Panc1 (cell line): ENCODE measurements at regions not wholly inside any gene's neighbourhood (a gene's known extent, or its start where the extent isn't known, plus 50 kb on each side); places are given as distances from the start of the nearest gene placed in this dataset.

Source experiments
- ATAC-seq: fragments of 200-7000 bp; cut with Tn5 transposase; 2 replicates; pipeline ENCODE4 v1.9.1; 2020; ENCODE audit warnings: mild to moderate bottlenecking, moderate library complexity
- BruUV-seq: library from RNA; stranded (reverse); fragments of 400-500 nt; replicated peaks from 2 replicates; lab custom pipeline; 2021; lab: Mats Ljungman, UMichigan
- CTCF ChIA-PET: fragments of 300-600 bp; sonication (Branson Sonifier 250); formaldehyde crosslinking; loops from one replicate; lab custom pipeline; 2022; ENCODE audit warnings: antibody characterized with exemption; lab: Charles Lee
- POLR2A ChIA-PET: fragments of 300-600 bp; sonication (Branson Sonifier 250); formaldehyde crosslinking; loops from one replicate; lab custom pipeline; 2022; ENCODE audit warnings: antibody characterized with exemption; lab: Charles Lee
- DNase-seq: peaks from one replicate; pipeline ENCODE4 v3.0.0-alpha.2; 2010; ENCODE audit warnings: low read depth, low spot score
- H3K27ac ChIP-seq: 2 replicates; pipeline ENCODE4 v1.5.1; 2011; ENCODE audit warnings: mild to moderate bottlenecking, low read length, inconsistent platforms
- H3K27me3 ChIP-seq: fragments of 200-500 bp; sonication (Bioruptor generic); 2 replicates; pipeline ENCODE4 v1.6.0; 2014; ENCODE audit warnings: low read length, inconsistent platforms; ENCODE audit not compliant: control insufficient read depth, insufficient read depth
- H3K36me3 ChIP-seq: fragments of 200-500 bp; sonication (Bioruptor generic); 2 replicates; pipeline ENCODE4 v1.5.1; 2014; ENCODE audit warnings: inconsistent platforms, mild to moderate bottlenecking, low read length, moderate library complexity; ENCODE audit not compliant: control insufficient read depth, insufficient read depth
- H3K4me1 ChIP-seq: 2 replicates; pipeline ENCODE4 v1.5.1; 2011; ENCODE audit warnings: inconsistent platforms, mild to moderate bottlenecking, low read length, moderate library complexity; ENCODE audit not compliant: control insufficient read depth, insufficient read depth
- H3K4me3 ChIP-seq, 2 experiments: 2 replicates each; pipeline ENCODE4 v1.5.1; 2011 to 2012; ENCODE audit warnings: low read depth in 2 of 2, low read length in 2 of 2, mild to moderate bottlenecking in 2 of 2, inconsistent platforms in 1 of 2, moderate library complexity in 1 of 2
- H3K9me3 ChIP-seq: fragments of 200-500 bp; sonication (Bioruptor generic); 2 replicates; pipeline ENCODE4 v1.5.1; 2014; ENCODE audit warnings: low read depth, mild to moderate bottlenecking, inconsistent platforms, low read length, moderate library complexity; ENCODE audit not compliant: control insufficient read depth, insufficient read depth
- POLR2AphosphoS5 ChIP-seq: IDR thresholded peaks from 2 replicates; pipeline ENCODE4 v1.6.1; 2012; ENCODE audit warnings: mild to moderate bottlenecking, low read depth, low read length, moderate library complexity
- SIN3A ChIP-seq: IDR thresholded peaks from 2 replicates; pipeline ENCODE4 v1.6.1; 2012; ENCODE audit warnings: low read depth, mild to moderate bottlenecking, low read length, moderate library complexity, borderline replicate concordance; ENCODE audit not compliant: insufficient read depth
- TCF7L2 ChIP-seq: IDR thresholded peaks from 2 replicates; pipeline ENCODE4 v1.6.1; 2011; ENCODE audit warnings: mild to moderate bottlenecking, low read depth, low read length, inconsistent platforms
- in situ Hi-C: cut with HindIII; loops from 2 replicates; pipeline ENCODE4 v1.10.0; 2016; ENCODE audit warnings: low sequenced_read_pairs, low pct_unique_long_range_greater_than_20kb
- intact Hi-C: fragments of 100-400 bp; cut with micrococcal nuclease; formaldehyde crosslinking; loops from one replicate; pipeline ENCODE4 v1.10.0; 2022; ENCODE audit not compliant: unreplicated experiment
- TF ChIP-seq, protein P1 (sequence below), 2 experiments: IDR thresholded peaks; 2 replicates each; pipeline ENCODE4 v1.6.1; 2011 to 2012; ENCODE audit warnings: low read depth in 2 of 2, control low read depth in 1 of 2, low read length in 1 of 2, mild to moderate bottlenecking in 1 of 2, moderate library complexity in 1 of 2; ENCODE audit not compliant: insufficient read depth in 1 of 2
- TF ChIP-seq, protein P2 (sequence below): fragments of 450-650 bp; IDR thresholded peaks from 2 replicates; pipeline ENCODE4 v1.5.1; 2017; ENCODE audit warnings: mild to moderate bottlenecking

DNA sequence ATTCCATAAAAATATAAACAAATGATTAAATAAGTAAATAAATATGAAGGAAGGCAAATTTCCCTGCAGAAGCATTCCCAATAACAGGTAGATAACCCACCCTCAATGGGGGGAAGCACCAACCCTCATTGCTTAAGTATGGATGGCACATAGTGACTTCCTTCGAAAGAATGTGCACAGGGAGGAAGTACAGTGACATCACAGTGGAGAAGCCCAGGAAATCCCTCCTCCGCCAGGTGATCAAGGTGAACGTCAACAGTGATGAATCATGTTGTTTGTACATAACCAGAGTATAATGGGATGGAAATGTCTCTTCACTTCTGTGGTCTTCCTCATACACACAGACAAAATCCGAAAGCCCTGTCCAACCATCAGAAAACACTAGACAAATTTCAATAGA, 267.9 kb downstream of the THBS2 start:
- CTCF ChIA-PET: no interaction called here
- POLR2A ChIA-PET: no interaction called here
- Histone ChIP-seq H3K27me3 (no peaks in the 10 kb centered on the region), H3K36me3 (no peaks in the 10 kb centered on the region), H3K4me1 (no peaks in the 10 kb centered on the region), H3K27ac (no peak overlapping the region), H3K9me3 (peaks cover 1% of the 10 kb centered on the region; the same call in 1 of the 2 replicates), H3K4me3 (no peak overlapping the region)
- intact Hi-C loops (no loop called here), in situ Hi-C loops (no loop called here)
- no peak for TF ChIP-seq SIN3A
- no TSS peak for BruUV-seq
- no peak for ATAC-seq
- no peak for DNase-seq

DNA sequence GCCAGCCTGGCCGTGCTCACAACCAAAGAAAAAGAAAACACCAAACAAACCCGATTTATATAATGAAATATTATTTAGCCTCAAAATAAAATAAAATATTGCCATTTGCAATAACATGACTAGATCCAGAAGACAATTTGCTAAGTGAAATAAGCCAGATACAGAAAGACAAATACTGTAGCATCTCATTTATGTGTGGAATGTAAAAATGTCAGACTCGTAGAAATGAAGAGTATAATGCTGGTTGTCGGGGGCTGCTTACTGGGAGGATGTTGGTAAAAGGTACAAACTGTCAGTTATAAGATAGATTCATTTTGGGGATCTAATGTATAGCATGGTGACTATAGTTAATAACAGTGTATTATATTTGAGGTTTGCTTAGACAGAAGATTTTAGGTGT, 269.7 kb downstream of the THBS2 start:
- in situ Hi-C loops (no loop called here), intact Hi-C loops (no loop called here)
- ATAC-seq: no peak
- no TSS peak for BruUV-seq
- ChIA-PET CTCF (no interaction called here), POLR2A (no interaction called here)
- H3K4me3 ChIP-seq: no peak overlapping the region
- TF ChIP-seq, protein P1, sequence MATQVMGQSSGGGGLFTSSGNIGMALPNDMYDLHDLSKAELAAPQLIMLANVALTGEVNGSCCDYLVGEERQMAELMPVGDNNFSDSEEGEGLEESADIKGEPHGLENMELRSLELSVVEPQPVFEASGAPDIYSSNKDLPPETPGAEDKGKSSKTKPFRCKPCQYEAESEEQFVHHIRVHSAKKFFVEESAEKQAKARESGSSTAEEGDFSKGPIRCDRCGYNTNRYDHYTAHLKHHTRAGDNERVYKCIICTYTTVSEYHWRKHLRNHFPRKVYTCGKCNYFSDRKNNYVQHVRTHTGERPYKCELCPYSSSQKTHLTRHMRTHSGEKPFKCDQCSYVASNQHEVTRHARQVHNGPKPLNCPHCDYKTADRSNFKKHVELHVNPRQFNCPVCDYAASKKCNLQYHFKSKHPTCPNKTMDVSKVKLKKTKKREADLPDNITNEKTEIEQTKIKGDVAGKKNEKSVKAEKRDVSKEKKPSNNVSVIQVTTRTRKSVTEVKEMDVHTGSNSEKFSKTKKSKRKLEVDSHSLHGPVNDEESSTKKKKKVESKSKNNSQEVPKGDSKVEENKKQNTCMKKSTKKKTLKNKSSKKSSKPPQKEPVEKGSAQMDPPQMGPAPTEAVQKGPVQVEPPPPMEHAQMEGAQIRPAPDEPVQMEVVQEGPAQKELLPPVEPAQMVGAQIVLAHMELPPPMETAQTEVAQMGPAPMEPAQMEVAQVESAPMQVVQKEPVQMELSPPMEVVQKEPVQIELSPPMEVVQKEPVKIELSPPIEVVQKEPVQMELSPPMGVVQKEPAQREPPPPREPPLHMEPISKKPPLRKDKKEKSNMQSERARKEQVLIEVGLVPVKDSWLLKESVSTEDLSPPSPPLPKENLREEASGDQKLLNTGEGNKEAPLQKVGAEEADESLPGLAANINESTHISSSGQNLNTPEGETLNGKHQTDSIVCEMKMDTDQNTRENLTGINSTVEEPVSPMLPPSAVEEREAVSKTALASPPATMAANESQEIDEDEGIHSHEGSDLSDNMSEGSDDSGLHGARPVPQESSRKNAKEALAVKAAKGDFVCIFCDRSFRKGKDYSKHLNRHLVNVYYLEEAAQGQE (IDR thresholded peaks at IDR 0.05; ENCODE audit: insufficient read depth in 1 of 2, low read depth in 2 of 2, low read length in 1 of 2): no peak
- no peak for TF ChIP-seq SIN3A
- TF ChIP-seq, protein P2, sequence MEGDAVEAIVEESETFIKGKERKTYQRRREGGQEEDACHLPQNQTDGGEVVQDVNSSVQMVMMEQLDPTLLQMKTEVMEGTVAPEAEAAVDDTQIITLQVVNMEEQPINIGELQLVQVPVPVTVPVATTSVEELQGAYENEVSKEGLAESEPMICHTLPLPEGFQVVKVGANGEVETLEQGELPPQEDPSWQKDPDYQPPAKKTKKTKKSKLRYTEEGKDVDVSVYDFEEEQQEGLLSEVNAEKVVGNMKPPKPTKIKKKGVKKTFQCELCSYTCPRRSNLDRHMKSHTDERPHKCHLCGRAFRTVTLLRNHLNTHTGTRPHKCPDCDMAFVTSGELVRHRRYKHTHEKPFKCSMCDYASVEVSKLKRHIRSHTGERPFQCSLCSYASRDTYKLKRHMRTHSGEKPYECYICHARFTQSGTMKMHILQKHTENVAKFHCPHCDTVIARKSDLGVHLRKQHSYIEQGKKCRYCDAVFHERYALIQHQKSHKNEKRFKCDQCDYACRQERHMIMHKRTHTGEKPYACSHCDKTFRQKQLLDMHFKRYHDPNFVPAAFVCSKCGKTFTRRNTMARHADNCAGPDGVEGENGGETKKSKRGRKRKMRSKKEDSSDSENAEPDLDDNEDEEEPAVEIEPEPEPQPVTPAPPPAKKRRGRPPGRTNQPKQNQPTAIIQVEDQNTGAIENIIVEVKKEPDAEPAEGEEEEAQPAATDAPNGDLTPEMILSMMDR: no peak
- no peak for TF ChIP-seq POLR2AphosphoS5
- no peak for TF ChIP-seq TCF7L2
- no peaks in the 10 kb centered on the region for H3K36me3 ChIP-seq
- H3K27ac ChIP-seq: no peak overlapping the region
- H3K27me3 ChIP-seq: no peaks in the 10 kb centered on the region
- H3K9me3 ChIP-seq: peaks cover 12% of the 10 kb centered on the region; the same call in 1 of the 2 replicates
- no peaks in the 10 kb centered on the region for H3K4me1 ChIP-seq
- DNase-seq: no peak

DNA sequence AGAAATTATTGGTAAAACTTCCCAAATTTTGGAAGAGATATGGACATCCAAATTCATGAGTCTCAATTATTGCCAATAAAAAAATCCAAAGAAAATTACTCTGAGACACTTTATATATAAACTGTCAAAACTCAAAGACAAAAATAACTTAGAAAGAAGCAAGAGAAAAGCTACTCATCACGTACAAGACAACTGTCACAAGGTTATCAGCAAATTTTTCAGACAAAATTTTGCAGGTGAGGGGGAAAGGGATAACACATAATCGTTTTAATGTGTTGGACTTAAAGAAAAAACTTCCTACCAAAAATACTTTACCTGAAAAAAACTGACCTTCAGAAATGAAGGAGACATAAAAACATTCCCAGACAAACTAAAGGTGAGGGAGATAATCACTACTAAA, 272.5 kb downstream of the THBS2 start:
- Histone ChIP-seq H3K4me3 (no peak overlapping the region), H3K27me3 (no peaks in the 10 kb centered on the region), H3K4me1 (no peaks in the 10 kb centered on the region), H3K36me3 (no peaks in the 10 kb centered on the region), H3K27ac (no peak overlapping the region), H3K9me3 (peaks cover 12% of the 10 kb centered on the region; the same call in 1 of the 2 replicates)
- DNase-seq (no peak), ATAC-seq (no peak)
- BruUV-seq: no TSS peak
- intact Hi-C loops: no loop called here
- ChIA-PET POLR2A (no interaction called here), CTCF (no interaction called here)
- TF ChIP-seq, protein P1 (IDR thresholded peaks at IDR 0.05; ENCODE audit: insufficient read depth in 1 of 2, low read depth in 2 of 2, low read length in 1 of 2): no peak
- TF ChIP-seq SIN3A (no peak), POLR2AphosphoS5 (no peak), TCF7L2 (no peak)
- TF ChIP-seq, protein P2: no peak
- in situ Hi-C loops: no loop called here
